ENCODE measurements at regions not wholly inside any gene's neighbourhood (a gene's known extent, or its start where the extent isn't known, plus 50 kb on each side); places are given as distances from the start of the nearest gene placed in this dataset.

- no peak for TF ChIP-seq CTCF (IDR thresholded peaks at IDR 0.05; ENCODE audit: extremely low read depth, missing control alignments)
- DNase-seq (ENCODE audit: low spot score): no peak
Measured at GRCh38 chr20:1835186-1836035, 59.8 kb upstream of the SIRPA start.

GRCh38 chr20:1833728-1834726, 61.2 kb upstream of the SIRPA start:
- TF ChIP-seq CTCF (IDR thresholded peaks at IDR 0.05; ENCODE audit: extremely low read depth, missing control alignments): no peak
- DNase-seq (ENCODE audit: low spot score): no peak

- TF ChIP-seq CTCF (IDR thresholded peaks at IDR 0.05; ENCODE audit: extremely low read depth, missing control alignments): no peak
- DNase-seq (ENCODE audit: low spot score): no peak
Measured at GRCh38 chr20:1833216-1833615, 62.0 kb upstream of the SIRPA start.

GRCh38 chr20:1832634-1833033, 62.6 kb upstream of the SIRPA start:
- no peak for TF ChIP-seq CTCF (IDR thresholded peaks at IDR 0.05; ENCODE audit: extremely low read depth, missing control alignments)
- DNase-seq (ENCODE audit: low spot score): no peak

- no peak for TF ChIP-seq CTCF (IDR thresholded peaks at IDR 0.05; ENCODE audit: extremely low read depth, missing control alignments)
- DNase-seq (ENCODE audit: low spot score): no peak
Measured at GRCh38 chr20:1831606-1832005, 63.6 kb upstream of the SIRPA start.

- no peak for DNase-seq (ENCODE audit: low spot score)
- TF ChIP-seq CTCF (IDR thresholded peaks at IDR 0.05; ENCODE audit: extremely low read depth, missing control alignments): no peak
Measured at GRCh38 chr20:1831096-1831495, 64.1 kb upstream of the SIRPA start.

- TF ChIP-seq CTCF (IDR thresholded peaks at IDR 0.05; ENCODE audit: extremely low read depth, missing control alignments): no peak
- DNase-seq (ENCODE audit: low spot score): no peak
Measured at GRCh38 chr20:1830240-1830639, 65.0 kb upstream of the SIRPA start.

All from GM20000 (cell line).